IPS-15b (cell line): ENCODE measurements at regions not wholly inside any gene's neighbourhood (a gene's known extent, or its start where the extent isn't known, plus 50 kb on each side); places are given as distances from the start of the nearest gene placed in this dataset.

Source experiments
- H3K27me3 ChIP-seq: one replicate; pipeline ENCODE4 v1.6.1; 2013; ENCODE audit warnings: low read length; ENCODE audit not compliant: control insufficient read depth, insufficient read depth
- H3K36me3 ChIP-seq: one replicate; pipeline ENCODE4 v1.6.1; 2013; ENCODE audit warnings: low read length; ENCODE audit not compliant: control insufficient read depth, insufficient read depth
- H3K4me1 ChIP-seq: one replicate; pipeline ENCODE4 v1.6.1; 2013; ENCODE audit warnings: mild to moderate bottlenecking, low read length; ENCODE audit not compliant: control insufficient read depth, insufficient read depth
- H3K4me3 ChIP-seq: one replicate; pipeline ENCODE4 v1.5.1; 2013; ENCODE audit warnings: low read depth, low read length
- H3K9ac ChIP-seq: one replicate; pipeline ENCODE4 v1.6.1; 2013; ENCODE audit warnings: low read depth, mild to moderate bottlenecking, low read length
- H3K9me3 ChIP-seq: one replicate; pipeline ENCODE4 v1.6.1; 2013; ENCODE audit warnings: mild to moderate bottlenecking, low read length; ENCODE audit not compliant: control insufficient read depth, insufficient read depth

- no peak overlapping the region for H3K4me3 ChIP-seq
- H3K4me1 ChIP-seq = no peaks in the 10 kb centered on the region
- no peaks in the 10 kb centered on the region for H3K9me3 ChIP-seq
- H3K36me3 ChIP-seq = no peaks in the 10 kb centered on the region
- H3K27me3 ChIP-seq = no peaks in the 10 kb centered on the region
- no peak overlapping the region for H3K9ac ChIP-seq
These were observed 261.5 kb downstream of the KLF6 start for GRCh38 chr10:3523309-3524050.

GRCh38 chr10:3516923-3517255 is 268.1 kb downstream of the KLF6 start:
- no peaks in the 10 kb centered on the region for H3K9me3 ChIP-seq
- no peaks in the 10 kb centered on the region for H3K4me1 ChIP-seq
- no peaks in the 10 kb centered on the region for H3K27me3 ChIP-seq
- no peak overlapping the region for H3K4me3 ChIP-seq
- no peaks in the 10 kb centered on the region for H3K36me3 ChIP-seq
- H3K9ac ChIP-seq = no peak overlapping the region

- Histone ChIP-seq H3K4me3 (no peak overlapping the region), H3K36me3 (no peaks in the 10 kb centered on the region), H3K27me3 (no peaks in the 10 kb centered on the region), H3K9ac (no peak overlapping the region), H3K9me3 (no peaks in the 10 kb centered on the region), H3K4me1 (no peaks in the 10 kb centered on the region)
These were observed 268.6 kb downstream of the KLF6 start for GRCh38 chr10:3516234-3516922.

GRCh38 chr10:3514691-3515090 is 270.3 kb downstream of the KLF6 start:
- no peaks in the 10 kb centered on the region for H3K4me1 ChIP-seq
- H3K9ac ChIP-seq = no peak overlapping the region
- no peak overlapping the region for H3K4me3 ChIP-seq
- no peaks in the 10 kb centered on the region for H3K9me3 ChIP-seq
- no peaks in the 10 kb centered on the region for H3K27me3 ChIP-seq
- H3K36me3 ChIP-seq = no peaks in the 10 kb centered on the region

GRCh38 chr10:3512263-3512662 is 272.7 kb downstream of the KLF6 start:
- no peaks in the 10 kb centered on the region for H3K4me1 ChIP-seq
- H3K9ac ChIP-seq = no peak overlapping the region
- H3K36me3 ChIP-seq = no peaks in the 10 kb centered on the region
- no peak overlapping the region for H3K4me3 ChIP-seq
- H3K27me3 ChIP-seq = no peaks in the 10 kb centered on the region
- no peaks in the 10 kb centered on the region for H3K9me3 ChIP-seq

GRCh38 chr10:3511483-3511882 is 273.5 kb downstream of the KLF6 start:
- Histone ChIP-seq H3K9ac (no peak overlapping the region), H3K36me3 (no peaks in the 10 kb centered on the region), H3K4me1 (no peaks in the 10 kb centered on the region), H3K9me3 (no peaks in the 10 kb centered on the region), H3K27me3 (no peaks in the 10 kb centered on the region), H3K4me3 (no peak overlapping the region)

- no peaks in the 10 kb centered on the region for H3K4me1 ChIP-seq
- H3K9me3 ChIP-seq = no peaks in the 10 kb centered on the region
- no peak overlapping the region for H3K9ac ChIP-seq
- no peak overlapping the region for H3K4me3 ChIP-seq
- no peaks in the 10 kb centered on the region for H3K27me3 ChIP-seq
- H3K36me3 ChIP-seq = no peaks in the 10 kb centered on the region
These were observed 274.3 kb downstream of the KLF6 start for GRCh38 chr10:3510741-3511140.

GRCh38 chr10:3509355-3509754 is 275.7 kb downstream of the KLF6 start:
- no peaks in the 10 kb centered on the region for H3K27me3 ChIP-seq
- H3K9ac ChIP-seq = no peak overlapping the region
- no peak overlapping the region for H3K4me3 ChIP-seq
- H3K4me1 ChIP-seq = no peaks in the 10 kb centered on the region
- no peaks in the 10 kb centered on the region for H3K9me3 ChIP-seq
- no peaks in the 10 kb centered on the region for H3K36me3 ChIP-seq

- Histone ChIP-seq H3K4me3 (no peak overlapping the region), H3K9ac (no peak overlapping the region), H3K27me3 (no peaks in the 10 kb centered on the region), H3K9me3 (no peaks in the 10 kb centered on the region), H3K4me1 (no peaks in the 10 kb centered on the region), H3K36me3 (no peaks in the 10 kb centered on the region)
These were observed 281.7 kb downstream of the KLF6 start for GRCh38 chr10:3503299-3503698.

GRCh38 chr10:3502673-3503072 is 282.3 kb downstream of the KLF6 start:
- H3K9ac ChIP-seq = no peak overlapping the region
- H3K4me3 ChIP-seq = no peak overlapping the region
- H3K9me3 ChIP-seq = no peaks in the 10 kb centered on the region
- H3K4me1 ChIP-seq = no peaks in the 10 kb centered on the region
- no peaks in the 10 kb centered on the region for H3K27me3 ChIP-seq
- no peaks in the 10 kb centered on the region for H3K36me3 ChIP-seq

GRCh38 chr10:3500408-3500856 is 284.6 kb downstream of the KLF6 start:
- H3K4me3 ChIP-seq = no peak overlapping the region
- H3K9me3 ChIP-seq = no peaks in the 10 kb centered on the region
- no peaks in the 10 kb centered on the region for H3K36me3 ChIP-seq
- H3K9ac ChIP-seq = no peak overlapping the region
- peaks cover 17% of the 10 kb centered on the region for H3K4me1 ChIP-seq
- no peaks in the 10 kb centered on the region for H3K27me3 ChIP-seq

GRCh38 chr10:3499120-3499519 is 285.9 kb downstream of the KLF6 start:
- H3K36me3 ChIP-seq = no peaks in the 10 kb centered on the region
- no peak overlapping the region for H3K4me3 ChIP-seq
- H3K9ac ChIP-seq = no peak overlapping the region
- no peaks in the 10 kb centered on the region for H3K27me3 ChIP-seq
- H3K4me1 ChIP-seq = peaks cover 17% of the 10 kb centered on the region
- H3K9me3 ChIP-seq = no peaks in the 10 kb centered on the region
